ENCODE measurements at regions not wholly inside any gene's neighbourhood (a gene's known extent, or its start where the extent isn't known, plus 50 kb on each side); places are given as distances from the start of the nearest gene placed in this dataset.

DNA sequence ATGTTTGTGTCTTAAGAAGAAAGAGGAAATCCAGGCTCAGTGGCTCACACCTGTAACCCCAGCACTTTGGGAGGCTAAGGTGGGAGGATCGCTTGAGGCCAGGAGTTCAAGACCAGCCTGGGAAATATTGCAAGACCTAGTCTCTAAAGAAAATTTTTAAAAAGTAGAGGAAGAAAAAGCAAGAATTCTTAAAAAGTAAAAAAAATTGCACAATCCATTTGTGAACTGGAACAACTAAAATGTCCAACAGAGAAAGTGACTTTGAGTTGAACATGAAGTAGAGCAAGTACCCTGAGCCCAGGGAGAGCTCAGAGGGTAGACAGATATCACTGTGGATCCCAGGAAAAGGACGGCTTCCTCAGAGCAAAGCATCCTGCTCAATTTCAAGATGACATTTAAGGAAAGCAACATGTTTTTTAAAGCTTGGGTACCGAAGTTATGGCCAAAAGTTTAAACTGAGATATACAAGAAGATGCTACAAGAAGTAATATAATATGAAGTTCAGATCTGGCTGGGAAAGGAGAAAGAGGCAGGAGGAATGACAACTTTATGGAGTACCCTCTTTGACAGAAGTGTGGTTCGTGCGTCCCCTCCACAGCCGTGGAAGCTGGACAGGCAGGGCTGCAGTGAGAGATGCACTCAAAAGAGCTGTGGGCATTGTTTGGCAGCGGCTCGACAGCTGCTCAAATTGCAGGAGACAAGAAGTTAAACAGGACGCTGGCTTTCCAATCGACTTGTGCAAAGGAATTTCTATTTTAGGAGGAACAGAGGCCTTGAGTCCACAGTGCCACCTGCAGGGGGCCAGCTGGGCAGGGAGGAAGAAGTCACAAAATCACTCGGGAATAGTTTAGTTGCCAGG lies 201.3 kb downstream of the JCAD start:
- DNase-seq (ENCODE audit: low spot score): no peak

DNA sequence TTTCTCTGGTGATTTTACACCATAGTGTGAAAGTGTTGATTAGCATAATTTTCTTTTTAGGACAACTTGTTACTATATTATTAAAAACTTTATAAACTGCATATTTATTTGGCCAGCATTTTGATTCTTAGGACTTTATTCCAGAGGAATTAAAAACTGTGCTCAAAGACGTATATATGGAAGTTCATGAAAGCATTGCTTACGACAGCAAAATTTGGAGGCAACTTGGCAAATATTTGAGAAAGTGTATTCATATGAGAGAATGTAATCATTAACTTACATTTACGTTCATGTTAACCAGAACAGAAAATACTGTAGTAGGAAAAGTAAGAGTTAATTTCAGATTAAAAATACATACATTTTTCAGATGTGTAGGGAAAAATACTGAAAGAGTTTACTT lies 203.1 kb downstream of the JCAD start:
- no peak for DNase-seq (ENCODE audit: low spot score)

DNA sequence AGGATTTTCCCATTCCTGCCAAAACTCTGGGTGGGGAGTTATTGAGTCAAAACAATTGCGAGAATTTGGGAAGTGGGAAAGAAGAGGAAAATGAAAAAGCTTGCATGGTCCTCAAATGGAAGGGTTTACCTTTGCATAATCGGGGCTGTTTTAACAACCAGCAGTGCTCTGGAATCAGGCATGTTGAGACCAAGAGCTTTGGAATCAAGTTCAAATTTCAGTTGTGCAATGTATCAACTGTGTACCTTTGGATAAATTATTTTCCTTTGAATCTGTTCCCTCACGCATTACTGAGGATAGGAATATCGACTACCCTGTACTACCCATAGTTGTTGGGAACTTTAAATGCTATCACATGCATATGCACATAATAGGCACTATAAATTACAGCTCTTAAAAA lies 205.5 kb downstream of the JCAD start:
- DNase-seq (ENCODE audit: low spot score): no peak

DNA sequence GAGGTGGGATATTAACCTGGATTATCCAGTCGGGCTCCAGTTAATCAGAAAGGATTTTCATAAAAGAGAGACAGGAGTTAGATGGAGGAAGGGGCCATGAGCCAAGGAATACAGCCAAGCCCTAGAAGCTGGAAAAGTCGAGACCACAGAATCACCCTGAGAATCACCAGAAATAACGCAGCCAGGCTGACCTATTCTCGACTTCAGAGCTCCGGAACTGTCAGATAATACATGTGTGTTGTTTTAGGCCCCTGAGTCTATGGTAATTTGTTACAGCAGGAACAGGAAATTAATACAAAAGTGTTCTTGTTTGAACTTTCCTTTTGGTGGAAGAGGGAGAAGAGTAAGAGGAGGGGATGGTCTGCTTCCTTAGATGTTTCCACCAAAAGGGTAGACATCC lies 208.1 kb downstream of the JCAD start:
- no peak for DNase-seq (ENCODE audit: low spot score)

DNA sequence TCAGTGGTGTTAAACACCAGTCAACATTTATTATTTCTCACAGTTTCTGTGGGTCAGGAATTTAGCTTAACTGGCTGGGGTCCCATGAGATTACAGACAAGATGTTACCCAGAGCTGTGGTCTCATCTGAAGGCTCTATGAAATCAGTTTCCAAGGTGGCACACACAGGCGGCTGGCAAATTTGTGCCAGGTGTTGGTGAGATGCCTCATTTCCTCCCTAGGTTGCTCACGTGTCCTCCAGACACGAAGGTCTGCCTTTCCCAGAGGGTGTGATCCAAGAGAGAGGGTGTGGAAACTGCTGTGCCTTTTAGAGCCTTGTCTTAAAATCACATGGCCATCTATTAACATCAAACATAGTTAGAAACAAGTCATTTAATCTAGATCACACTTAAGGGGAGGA lies 209.0 kb downstream of the JCAD start:
- no peak for DNase-seq (ENCODE audit: low spot score)

DNA sequence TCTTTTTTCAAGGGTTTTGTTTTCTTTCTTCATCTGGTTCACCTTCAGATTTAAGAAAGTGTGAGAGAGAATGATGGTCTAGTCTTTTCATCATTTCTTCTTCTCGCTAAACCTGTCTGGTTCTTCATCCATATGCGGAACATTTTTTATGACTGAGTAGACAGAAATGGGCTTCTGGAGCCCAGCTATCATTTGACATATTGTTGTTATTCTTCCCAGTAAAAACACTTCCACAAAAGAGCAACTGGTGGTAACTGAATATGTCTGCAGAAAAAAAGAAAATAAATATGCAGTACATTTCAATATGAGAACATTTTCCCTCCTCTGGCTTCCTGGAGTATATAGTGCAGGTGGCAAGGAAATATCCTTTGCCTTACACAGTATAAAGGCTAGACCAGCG lies 209.5 kb downstream of the JCAD start:
- DNase-seq (ENCODE audit: low spot score): no peak

DNA sequence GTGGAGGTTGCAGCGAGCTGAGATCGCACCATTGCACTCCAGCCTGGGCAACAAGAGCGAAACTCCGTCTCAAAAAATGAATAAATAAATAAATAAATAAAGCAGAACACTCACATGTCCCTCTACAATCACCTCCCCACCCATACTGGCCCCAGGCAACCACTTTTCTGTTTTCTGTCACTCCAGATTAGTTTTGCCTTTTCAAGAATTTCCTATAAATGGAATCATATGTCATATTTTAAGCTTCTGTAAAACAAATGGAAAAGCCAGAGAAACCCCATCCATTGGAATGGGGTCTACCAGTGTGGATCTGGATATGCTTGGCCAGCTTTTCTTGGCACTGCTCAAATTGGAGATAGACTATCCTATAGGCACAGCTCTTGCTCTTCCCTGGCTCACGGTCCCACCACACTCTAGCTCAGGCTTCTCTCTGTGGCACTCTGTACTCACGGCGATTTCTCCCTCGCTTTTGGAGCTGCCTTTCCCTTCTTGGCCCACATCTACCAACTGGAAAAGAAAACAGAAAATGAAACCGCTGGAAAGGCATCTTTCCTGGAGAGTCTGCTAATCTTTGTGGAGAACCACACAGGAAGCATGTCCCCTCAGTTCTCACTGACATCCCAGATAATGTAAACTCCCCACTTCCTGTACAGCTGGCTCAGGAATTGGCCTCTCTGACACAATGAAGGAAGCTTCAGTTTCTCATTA lies 210.1 kb downstream of the JCAD start:
- no peak for DNase-seq (ENCODE audit: low spot score)

DNA sequence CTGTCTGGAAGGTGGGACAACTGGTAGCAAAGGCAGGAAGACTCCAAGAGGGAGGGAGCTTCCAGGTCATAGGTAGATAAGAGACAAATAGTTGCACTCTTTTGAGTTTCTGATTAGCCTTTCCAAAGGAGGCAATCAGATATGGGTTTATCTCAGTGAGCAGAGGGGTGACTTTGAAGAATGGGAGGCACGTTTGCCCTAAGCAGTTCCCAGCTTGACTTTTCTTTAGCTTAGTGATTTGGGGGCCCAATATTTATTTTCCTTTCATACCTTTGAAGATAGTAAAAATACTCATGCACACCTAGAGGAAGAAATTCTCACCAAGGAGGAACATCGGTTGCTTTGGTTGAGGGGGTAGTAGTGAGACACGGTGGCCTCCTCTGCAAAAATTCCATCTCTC lies 212.1 kb upstream of the SVIL start:
- DNase-seq (ENCODE audit: low spot score): no peak

DNA sequence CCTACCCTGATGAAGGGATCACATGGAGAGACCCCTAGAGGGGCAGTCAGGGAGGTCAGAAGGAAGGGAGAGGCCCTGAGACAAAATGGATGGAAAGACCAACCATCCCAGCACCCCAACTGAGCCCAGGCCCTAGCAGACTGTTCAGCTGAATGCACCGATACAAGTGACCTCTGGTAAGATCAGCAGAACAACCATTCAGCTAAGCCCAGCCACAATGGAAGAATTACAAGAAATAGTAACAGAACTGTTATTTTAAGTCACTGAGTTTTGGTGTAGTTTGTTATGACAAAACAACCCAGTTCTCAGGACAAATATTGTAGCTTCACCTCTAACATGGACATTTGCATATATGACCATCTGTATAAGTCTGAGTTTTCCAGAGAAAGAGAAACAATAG lies 210.4 kb upstream of the SVIL start:
- no peak for DNase-seq (ENCODE audit: low spot score)

DNA sequence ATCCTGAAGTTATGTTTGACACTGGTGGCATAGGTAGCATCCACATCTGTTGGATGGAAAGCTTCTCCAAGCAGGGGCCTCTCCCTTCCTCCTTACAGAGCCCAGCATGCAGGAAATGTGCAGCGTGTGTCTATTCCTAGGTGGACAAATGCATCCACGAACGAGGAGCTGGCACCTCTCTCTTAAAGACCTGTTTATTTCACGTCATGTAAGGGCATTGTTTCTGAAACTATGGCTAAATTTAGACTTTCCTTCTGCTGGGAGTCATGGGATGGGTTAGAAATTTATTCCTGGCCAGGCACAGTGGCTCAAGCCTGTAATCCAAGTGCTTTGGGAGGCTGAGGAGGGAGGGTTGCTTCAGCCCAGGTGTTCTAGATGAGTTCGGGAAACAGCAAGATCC lies 208.4 kb upstream of the SVIL start:
- no peak for DNase-seq (ENCODE audit: low spot score)

DNA sequence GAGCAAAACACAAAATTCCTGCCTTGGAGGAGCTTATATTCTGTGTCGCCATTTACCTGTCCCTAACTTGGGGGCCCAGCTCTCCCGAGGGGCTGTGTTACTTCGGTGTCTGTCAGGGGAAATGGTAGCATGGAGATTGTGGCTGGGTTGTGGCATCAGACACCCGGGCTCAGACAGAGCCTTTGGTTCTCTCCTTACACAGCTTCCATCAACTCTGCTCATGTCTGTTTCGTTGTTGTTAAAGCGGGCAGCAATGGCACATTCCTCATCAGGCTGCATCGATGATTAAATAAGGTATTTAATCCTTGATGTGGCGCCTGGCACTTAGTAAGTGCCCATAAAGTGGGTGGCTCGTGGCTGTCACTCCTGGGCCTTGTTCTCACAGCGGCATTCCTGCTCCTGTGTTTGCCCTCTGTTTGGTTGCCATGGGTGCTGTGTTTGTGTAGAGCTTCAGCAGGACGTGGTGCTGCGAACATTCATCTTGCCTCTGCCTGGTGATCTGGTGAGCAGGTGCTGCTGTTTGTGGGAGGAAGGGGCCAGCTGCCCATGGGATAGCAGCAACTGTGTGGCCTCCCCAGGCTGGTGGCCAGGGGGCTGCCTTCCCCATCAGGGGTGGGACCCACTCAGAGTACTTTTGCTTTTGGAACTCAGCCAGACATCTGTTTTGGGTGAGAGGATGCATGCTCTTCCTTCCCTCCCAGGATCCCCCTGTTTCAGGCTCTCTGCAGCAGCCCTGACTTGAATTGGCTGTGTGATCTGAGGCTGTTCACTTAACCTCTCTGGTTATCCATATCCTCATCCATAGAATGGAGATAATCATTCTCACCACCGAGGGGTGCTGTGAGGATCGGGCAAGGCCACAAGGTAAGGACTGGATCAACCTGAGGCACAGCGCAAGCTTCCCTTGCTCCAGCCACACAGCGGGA lies 207.2 kb upstream of the SVIL start:
- DNase-seq (ENCODE audit: low spot score): no peak

DNA sequence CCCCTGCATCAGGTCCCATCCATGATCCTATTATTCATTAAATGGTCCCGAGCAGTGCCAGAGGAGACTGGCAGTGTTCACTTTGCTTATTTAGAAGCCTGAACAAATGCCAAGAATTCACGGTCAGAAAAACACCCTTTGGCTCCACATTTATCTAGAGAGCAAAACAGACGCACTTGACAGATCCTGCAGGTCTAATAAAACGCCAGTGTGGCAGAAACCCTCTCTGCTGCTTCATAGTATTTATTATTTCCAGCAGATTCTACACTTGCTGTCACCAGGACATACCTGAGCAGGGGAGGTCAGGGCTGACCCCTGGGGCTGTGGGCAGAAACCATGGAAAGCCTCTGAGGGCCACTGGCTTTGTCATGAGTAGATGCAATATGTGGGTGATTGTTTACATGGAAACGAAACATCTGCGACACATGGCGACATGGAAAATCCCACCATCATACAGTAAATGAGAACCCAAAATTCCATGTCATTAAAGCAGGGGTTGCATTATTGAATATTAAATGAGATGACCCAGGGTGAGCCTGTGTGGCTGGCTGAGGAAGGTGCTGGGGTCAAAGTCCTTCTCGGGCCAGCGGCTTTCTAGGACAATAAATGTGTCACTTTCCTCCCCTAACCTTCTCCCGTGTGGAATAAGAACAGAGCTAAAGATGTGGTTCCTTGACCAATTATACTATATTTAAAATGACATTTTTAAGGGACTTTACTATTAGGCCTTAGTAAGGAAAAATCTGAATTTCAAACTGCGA lies 205.9 kb upstream of the SVIL start:
- DNase-seq (ENCODE audit: low spot score): no peak

DNA sequence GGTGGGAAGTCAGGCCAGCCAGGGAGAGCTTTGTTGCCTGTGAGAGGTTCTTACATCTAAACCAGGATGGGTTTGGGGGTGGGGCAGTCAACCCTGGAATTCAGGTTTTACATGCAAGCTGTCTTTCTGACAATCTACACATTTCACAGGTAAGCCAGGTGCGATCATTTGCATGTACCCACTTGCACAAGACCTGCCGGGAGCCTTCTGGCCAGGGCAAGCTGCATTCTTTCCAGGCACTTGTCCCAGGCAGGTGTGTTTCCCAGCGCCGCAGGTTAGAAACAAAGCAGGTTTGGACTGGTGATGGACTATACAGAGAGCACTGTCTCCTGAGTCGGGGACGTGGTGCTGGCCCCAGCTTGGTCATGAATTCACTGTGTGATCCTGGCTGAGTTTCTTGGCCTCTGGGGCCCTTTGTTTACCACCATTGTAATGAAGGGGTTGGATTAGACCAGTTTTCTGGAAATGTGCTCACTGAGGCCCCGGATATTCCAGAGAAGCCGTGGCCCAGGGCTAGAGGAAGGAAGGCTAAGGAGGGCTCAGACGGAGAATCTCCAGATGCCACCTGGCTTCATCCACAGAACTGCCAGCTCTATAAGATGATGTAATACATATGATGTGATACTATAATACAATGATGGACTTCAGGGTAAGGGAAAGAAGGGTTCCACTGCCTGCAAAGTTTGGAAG lies 205.2 kb upstream of the SVIL start:
- DNase-seq (ENCODE audit: low spot score): no peak

DNA sequence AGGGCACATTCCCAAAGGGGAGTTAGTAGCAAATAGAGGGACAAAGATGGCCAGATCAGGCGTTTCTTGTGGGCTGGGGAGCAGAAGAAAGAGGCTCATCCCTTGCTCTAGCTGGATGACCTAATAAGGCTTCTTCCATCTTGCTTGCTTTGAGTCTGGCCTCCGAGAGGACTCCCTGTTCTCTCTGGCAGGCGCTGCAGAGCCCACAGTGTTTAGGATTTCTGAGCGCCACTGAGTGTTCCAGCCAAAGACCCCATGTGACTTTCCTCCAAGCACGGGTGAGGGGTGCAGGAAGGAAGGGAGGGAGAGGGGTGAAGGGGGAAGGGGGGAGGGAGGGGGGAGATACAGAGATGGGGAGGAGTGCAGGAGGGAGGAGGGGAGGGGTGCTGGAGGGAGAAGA lies 203.8 kb upstream of the SVIL start:
- DNase-seq (ENCODE audit: low spot score): no peak

DNA sequence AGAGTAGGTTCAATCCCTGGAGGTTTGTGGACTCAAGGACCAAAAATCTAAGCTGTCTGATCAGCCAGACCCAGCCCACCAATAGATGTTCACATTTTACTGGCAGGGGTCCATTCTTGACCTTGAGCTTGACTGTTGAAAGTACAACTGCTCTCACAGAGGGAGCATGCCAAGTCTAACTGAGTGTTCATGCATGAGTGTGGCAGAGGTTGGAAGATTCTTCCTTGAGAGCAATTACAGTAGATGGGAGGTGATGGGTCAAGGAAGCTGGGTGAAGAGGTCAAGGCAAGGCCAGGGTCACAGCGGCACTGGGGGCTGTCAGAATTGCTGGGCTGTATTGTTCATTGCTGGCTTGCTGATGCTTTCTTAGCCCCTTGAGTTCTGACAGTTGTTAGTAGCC lies 202.8 kb upstream of the SVIL start:
- no peak for DNase-seq (ENCODE audit: low spot score)

DNA sequence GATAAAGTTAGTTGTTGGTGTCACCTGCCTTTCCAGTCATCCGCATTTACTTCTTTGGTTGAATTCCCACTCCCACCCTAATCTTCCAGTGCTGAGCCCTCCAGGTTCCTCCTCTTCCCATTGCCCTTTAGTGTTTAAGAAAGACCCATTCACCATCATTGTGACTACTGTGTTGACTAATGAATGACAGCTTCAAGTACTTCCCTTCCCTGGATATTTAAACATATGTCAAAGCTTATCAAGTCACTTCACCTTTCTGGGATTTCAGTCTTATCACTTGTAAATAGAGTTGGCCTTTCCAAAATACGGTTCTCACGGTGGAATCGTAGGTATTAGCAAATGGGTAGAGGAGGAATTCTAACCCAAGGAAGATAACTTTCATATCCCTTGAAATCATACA lies 201.6 kb upstream of the SVIL start:
- no peak for DNase-seq (ENCODE audit: low spot score)

DNA sequence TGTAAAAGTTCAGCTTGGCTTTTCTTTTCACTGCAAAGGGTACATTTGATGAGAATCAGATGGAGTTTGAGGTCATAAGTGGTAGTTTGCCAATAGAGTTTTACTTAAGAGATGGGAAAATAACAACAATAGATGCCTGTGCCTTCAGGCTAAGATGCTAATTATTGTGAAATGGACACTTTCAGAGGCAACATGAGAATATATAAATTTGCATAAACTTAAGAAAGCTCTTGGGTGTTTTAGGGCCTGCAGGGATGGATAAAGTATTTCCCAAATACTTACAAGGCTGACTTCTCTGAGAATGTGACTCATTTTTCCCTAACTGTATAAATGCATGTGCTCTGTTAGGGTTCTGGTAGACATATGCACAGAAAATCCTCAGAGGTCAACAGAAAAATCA lies 200.3 kb upstream of the SVIL start:
- no peak for DNase-seq (ENCODE audit: low spot score)

DNA sequence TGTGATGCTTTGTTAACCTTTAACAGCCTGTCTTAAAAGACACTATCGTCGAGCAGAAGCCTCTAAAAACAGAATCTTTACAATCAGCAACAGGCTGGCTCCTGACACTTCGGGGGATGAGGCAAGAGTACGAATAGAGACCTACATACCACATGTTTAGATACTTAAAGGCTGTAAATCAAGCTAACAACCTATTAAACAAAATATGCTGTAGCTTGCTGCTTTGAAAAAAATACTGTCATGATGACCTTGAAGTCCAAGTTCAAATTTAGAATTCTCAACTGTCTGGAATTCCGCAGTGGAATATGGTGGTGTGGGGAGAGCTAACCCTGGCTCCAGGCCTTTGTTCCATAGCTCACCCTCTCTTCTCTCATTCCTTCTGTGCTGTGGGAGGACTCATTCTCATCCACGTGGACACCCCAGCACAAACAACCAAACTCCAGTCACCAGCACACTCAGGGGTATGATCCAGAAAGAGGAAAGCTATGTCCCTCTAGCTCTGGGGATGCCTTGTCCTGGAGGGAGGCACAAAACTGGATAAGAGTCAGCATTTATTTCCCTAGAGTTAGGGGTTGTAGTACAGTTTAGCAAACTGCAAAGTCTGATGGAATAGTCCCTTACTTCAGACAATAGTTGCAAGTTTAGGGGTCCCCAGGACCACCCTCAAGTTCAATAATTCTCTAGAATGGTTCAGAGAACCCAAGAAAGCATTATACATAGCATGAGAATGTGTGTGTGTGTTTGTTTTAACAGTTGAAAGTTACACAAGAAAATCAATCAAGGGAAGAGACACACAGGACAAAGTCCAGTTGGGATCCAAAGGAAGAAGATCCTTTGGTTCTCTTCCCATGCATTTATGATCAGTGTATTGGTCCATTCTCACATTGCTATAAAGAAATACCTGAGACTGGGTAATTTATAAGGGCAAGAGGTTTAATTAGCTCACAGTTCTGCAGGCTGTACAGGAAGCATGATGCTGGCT lies 196.1 kb upstream of the SVIL start:
- no peak for DNase-seq (ENCODE audit: low spot score)

DNA sequence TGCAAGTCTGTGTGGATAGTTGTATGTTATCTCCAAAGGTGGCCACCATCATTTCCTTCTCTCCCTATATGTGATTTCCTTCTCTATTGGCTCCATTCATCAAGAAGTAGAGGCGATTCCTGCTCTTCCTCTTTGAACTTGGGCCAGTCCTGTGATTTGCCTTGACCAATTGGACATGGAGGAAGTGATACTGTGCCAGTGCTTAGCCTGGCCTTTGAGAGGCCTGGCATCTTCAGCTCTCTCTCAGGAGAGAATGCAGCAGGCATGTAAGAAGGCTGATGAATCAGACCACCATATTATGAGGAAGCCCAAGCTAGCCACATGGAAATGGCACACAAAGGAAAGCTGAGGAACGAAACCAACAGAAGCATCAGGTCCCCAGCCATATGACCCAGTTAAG lies 195.0 kb upstream of the SVIL start:
- DNase-seq (ENCODE audit: low spot score): no peak

DNA sequence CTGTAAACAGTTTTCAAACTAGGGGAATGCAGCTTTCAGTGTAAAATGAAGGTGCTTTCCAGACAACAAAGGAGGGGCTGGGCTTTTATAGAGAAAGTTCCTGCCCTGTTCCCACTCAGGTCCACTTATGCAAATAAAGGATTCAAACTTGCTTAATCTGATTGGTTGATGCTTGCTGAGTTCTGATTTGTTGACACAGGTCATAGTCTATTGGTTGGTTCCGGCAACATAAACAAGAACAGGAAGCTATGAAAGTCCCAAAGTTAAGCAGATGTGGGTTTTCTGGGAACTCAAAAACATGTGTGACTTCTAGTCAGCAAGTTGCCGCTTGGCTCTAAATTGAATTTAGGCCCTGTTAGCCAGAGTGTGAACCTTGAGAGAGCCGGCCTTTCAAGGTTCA lies 194.2 kb upstream of the SVIL start:
- DNase-seq (ENCODE audit: low spot score): no peak
